K562 (cell line): ENCODE measurements at regions not wholly inside any gene's neighbourhood (a gene's known extent, or its start where the extent isn't known, plus 50 kb on each side); places are given as distances from the start of the nearest gene placed in this dataset.

Experiments
- ATAC-seq: fragments of 200-7000 bp; cut with Tn5 transposase; 3 replicates; pipeline ENCODE4 v1.9.1; 2020; ENCODE audit warnings: moderate library complexity
- BruUV-seq: library from RNA; stranded (reverse); fragments of 400-500 nt; replicated peaks from 2 replicates; lab custom pipeline; 2021; lab: Mats Ljungman, UMichigan
- CTCF ChIA-PET: fragments of 300-600 bp; formaldehyde crosslinking; extraction: SDS; loops from one replicate; lab custom pipeline; 2021; ENCODE audit warnings: low intra/inter-chr PET ratio; lab: Yijun Ruan, JAX
- POLR2A ChIA-PET: fragments of 300-600, 350-650 bp; sonication (Branson Sonifier 250); formaldehyde crosslinking; extraction: SDS; loops from one replicate; lab custom pipeline; 2021; ENCODE audit warnings: antibody characterized with exemption, inconsistent platforms; lab: Yijun Ruan, JAX
- DNase-seq, 4 experiments: peaks; one replicate each; pipeline versions ENCODE4 v3.0.0 to v3.0.0-alpha.2; 2011 to 2018; ENCODE audit warnings: low spot score in 3 of 4, mixed read lengths in 3 of 4; ENCODE audit errors: extremely low read depth in 1 of 4
- FAIRE-seq: peaks from 2 replicates; lab custom pipeline; 2011; peaks lifted over from hg19 to GRCh38; lab: Jason Lieb, UNC
- H2AFZ ChIP-seq: 2 replicates; pipeline ENCODE4 v1.6.0; 2011; ENCODE audit warnings: low read depth, low read length, control low read depth, inconsistent platforms
- H3K27ac ChIP-seq: fragments of 200-600 bp; 3 replicates; pipeline ENCODE4 v1.8.0; 2011; ENCODE audit warnings: low read depth, mild to moderate bottlenecking, control low read depth, inconsistent platforms, low read length, moderate library complexity, mixed read lengths; ENCODE audit errors: extremely low read depth
- H3K27me3 ChIP-seq, 2 experiments: fragments of 300-600 bp in 1 of 2; 2 replicates in 1 of 2; 3 replicates in 1 of 2; pipeline versions ENCODE4 v1.6.0 to v1.8.0; 2011; ENCODE audit warnings: inconsistent platforms in 2 of 2, low read length in 2 of 2, mild to moderate bottlenecking in 1 of 2, mixed read lengths in 1 of 2, moderate library complexity in 1 of 2; ENCODE audit not compliant: control insufficient read depth in 2 of 2, insufficient read depth in 2 of 2
- H3K36me3 ChIP-seq: fragments of 300-600 bp; 3 replicates; pipeline ENCODE4 v1.8.0; 2011; ENCODE audit warnings: mild to moderate bottlenecking, low read length, inconsistent platforms; ENCODE audit not compliant: control insufficient read depth, insufficient read depth
- H3K4me1 ChIP-seq, 2 experiments: fragments of 200-600 bp in 1 of 2; replicated peaks in 1 of 2; 2 replicates in 1 of 2; 3 replicates in 1 of 2; pipeline versions ENCODE4 v1.5.1 to v1.8.0; 2011; ENCODE audit warnings: inconsistent platforms in 2 of 2, low read length in 2 of 2, mild to moderate bottlenecking in 1 of 2, mixed read lengths in 1 of 2, moderate library complexity in 1 of 2; ENCODE audit not compliant: control insufficient read depth in 2 of 2, insufficient read depth in 2 of 2
- H3K4me2 ChIP-seq: 2 replicates; pipeline ENCODE4 v1.6.1; 2011; ENCODE audit warnings: low read length, control low read depth, inconsistent platforms, mixed read lengths; ENCODE audit not compliant: insufficient read depth
- H3K4me3 ChIP-seq: fragments of 200-600 bp; sonication (generic), shearing (Covaris generic); 2 replicates; pipeline ENCODE4 v1.5.1; 2016; ENCODE audit warnings: control low read depth, inconsistent platforms
- H3K79me2 ChIP-seq: fragments of 200-600 bp; 3 replicates; pipeline ENCODE4 v1.8.0; 2011; ENCODE audit warnings: low read length, inconsistent platforms; ENCODE audit not compliant: control insufficient read depth, insufficient read depth
- H3K9ac ChIP-seq, 2 experiments: 2 replicates each; pipeline versions ENCODE4 v1.6.0 to v1.6.1; 2011; ENCODE audit warnings: low read depth in 2 of 2, low read length in 2 of 2, control low read depth in 1 of 2, inconsistent platforms in 1 of 2, mild to moderate bottlenecking in 1 of 2, mixed read lengths in 1 of 2; ENCODE audit not compliant: insufficient read depth in 1 of 2
- H3K9me1 ChIP-seq: one replicate; pipeline ENCODE4 v1.6.0; 2011; ENCODE audit warnings: inconsistent platforms, mild to moderate bottlenecking, low read length, moderate library complexity; ENCODE audit not compliant: control insufficient read depth, insufficient read depth
- H3K9me3 ChIP-seq: replicated peaks from 2 replicates; pipeline ENCODE4 v1.5.1; 2011; ENCODE audit warnings: low read depth, low read length, inconsistent platforms; ENCODE audit not compliant: control insufficient read depth, insufficient read depth
- H4K20me1 ChIP-seq: replicated peaks from 2 replicates; pipeline ENCODE4 v1.6.1; 2011; ENCODE audit warnings: low read length, inconsistent platforms, mixed read lengths; ENCODE audit not compliant: control insufficient read depth, insufficient read depth
- HINFP ChIP-seq: fragments of 450-650 bp; conservative IDR thresholded peaks from 2 replicates; pipeline ENCODE4 v1.6.1; 2016; ENCODE audit warnings: missing genetic modification characterization, low read depth, mild to moderate bottlenecking, control low read depth, missing compliant biosample characterization
- KDM2B ChIP-seq: fragments of 250-450 bp; sonication (Bioruptor Pico); IDR thresholded peaks from 2 replicates; pipeline ENCODE4 v1.8.0; 2021; ENCODE audit warnings: mild to moderate bottlenecking, moderate library complexity
- MEF2D ChIP-seq: conservative IDR thresholded peaks from 2 replicates; pipeline ENCODE4 v1.6.1; 2016; ENCODE audit warnings: low read depth, missing genetic modification characterization, missing compliant biosample characterization
- PREB ChIP-seq: sonication (generic); formaldehyde crosslinking; IDR thresholded peaks from 2 replicates; pipeline ENCODE4 v1.8.1; 2023; ENCODE audit warnings: mild to moderate bottlenecking, missing genetic modification reagents
- RBM34 ChIP-seq: fragments of 200-400 bp; formaldehyde crosslinking; IDR thresholded peaks from 2 replicates; pipeline ENCODE4 v1.6.1; 2018; ENCODE audit warnings: low read length, borderline replicate concordance; ENCODE audit not compliant: insufficient read depth
- SAFB2 ChIP-seq: fragments of 200-400 bp; formaldehyde crosslinking; IDR thresholded peaks from 2 replicates; pipeline ENCODE4 v1.6.1; 2018; ENCODE audit warnings: borderline replicate concordance, low read length, low read depth, moderate library complexity; ENCODE audit not compliant: severe bottlenecking
- TCF7L2 ChIP-seq: fragments of 150-350 bp; IDR thresholded peaks from 2 replicates; pipeline ENCODE4 v1.6.1; 2016; ENCODE audit warnings: low read depth, mild to moderate bottlenecking, low read length, moderate library complexity
- ZNF217 ChIP-seq: sonication (generic); formaldehyde crosslinking; IDR thresholded peaks from 2 replicates; pipeline ENCODE4 v1.8.0; 2022; ENCODE audit warnings: mild to moderate bottlenecking, missing genetic modification reagents
- ZNF57 ChIP-seq: fragments of 450-650 bp; formaldehyde crosslinking; IDR thresholded peaks from 2 replicates; pipeline ENCODE4 v1.4.0; 2020; ENCODE audit warnings: mild to moderate bottlenecking, moderate library complexity
- ZNF696 ChIP-seq: fragments of 250-450 bp; sonication (Bioruptor Pico); conservative IDR thresholded peaks from 2 replicates; pipeline ENCODE4 v1.4.0; 2020; ENCODE audit warnings: mild to moderate bottlenecking, moderate library complexity
- in situ Hi-C: fragments of 300-500 bp; cut with MboI; formaldehyde crosslinking; loops from 4 replicates; pipeline ENCODE4 v1.15.0; 2018; ENCODE audit warnings: inconsistent platforms, mixed read lengths
- intact Hi-C: fragments of 100-400 bp; cut with micrococcal nuclease; formaldehyde crosslinking; loops from 2 replicates; pipeline ENCODE4 v1.14.2; 2022
- TF ChIP-seq, protein P1 (sequence below), 2 experiments: fragments of 450-650 bp; formaldehyde crosslinking in 1 of 2; IDR thresholded peaks; 2 replicates each; pipeline versions ENCODE4 v1.4.0 to v1.6.1; 2014 to 2020; ENCODE audit warnings: mild to moderate bottlenecking in 2 of 2, borderline replicate concordance in 1 of 2, low read depth in 1 of 2

DNA sequence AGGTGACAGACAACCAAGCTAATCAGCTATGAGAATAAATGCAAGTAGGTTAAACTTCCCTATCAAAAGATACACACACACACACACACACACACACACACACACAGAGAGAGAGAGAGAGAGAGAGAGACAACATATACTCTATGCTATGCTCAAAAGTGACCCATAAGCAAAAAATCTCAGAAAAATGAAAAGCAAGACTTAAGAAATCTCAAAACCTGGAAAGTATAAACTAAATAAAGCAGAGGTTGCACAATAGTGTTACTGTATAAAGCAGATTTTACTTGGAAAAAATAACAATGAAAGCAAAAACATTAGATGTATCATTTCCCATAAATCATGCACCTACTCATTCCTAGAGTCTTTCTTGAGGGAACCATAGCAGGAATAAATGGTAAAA is 221.5 kb downstream of the INHBA start:
- BruUV-seq, result no TSS peak
- H3K4me3 ChIP-seq, result no peak overlapping the region
- H3K9me3 ChIP-seq, result no peaks in the 10 kb centered on the region
- H4K20me1 ChIP-seq, result no peaks in the 10 kb centered on the region
- H3K27ac ChIP-seq, result no peak overlapping the region
- no peaks in the 10 kb centered on the region for H3K9me1 ChIP-seq
- intact Hi-C loops (no loop called here), in situ Hi-C loops (no loop called here)
- H3K4me1 ChIP-seq, result no peaks in the 10 kb centered on the region
- no peak overlapping the region for H3K9ac ChIP-seq
- H3K27me3 ChIP-seq, result no peaks in the 10 kb centered on the region
- POLR2A ChIA-PET, result no interaction called here
- DNase-seq, result no peak
- CTCF ChIA-PET, result no interaction called here
- no peak overlapping the region for H3K4me2 ChIP-seq
- no peak for FAIRE-seq
- no peak overlapping the region for H2AFZ ChIP-seq
- no peaks in the 10 kb centered on the region for H3K79me2 ChIP-seq
- no peaks in the 10 kb centered on the region for H3K36me3 ChIP-seq
- ATAC-seq, result no peak
- TF ChIP-seq RBM34 (no peak), ZNF57 (CRISPR knock-in tag) (no peak), ZNF217 (CRISPR knock-in tag) (no peak), TCF7L2 (no peak), HINFP (tag) (no peak), KDM2B (CRISPR knock-in tag) (no peak), MEF2D (tag) (no peak), ZNF696 (no peak), SAFB2 (no peak), PREB (CRISPR knock-in tag) (no peak)
- TF ChIP-seq, protein P1, sequence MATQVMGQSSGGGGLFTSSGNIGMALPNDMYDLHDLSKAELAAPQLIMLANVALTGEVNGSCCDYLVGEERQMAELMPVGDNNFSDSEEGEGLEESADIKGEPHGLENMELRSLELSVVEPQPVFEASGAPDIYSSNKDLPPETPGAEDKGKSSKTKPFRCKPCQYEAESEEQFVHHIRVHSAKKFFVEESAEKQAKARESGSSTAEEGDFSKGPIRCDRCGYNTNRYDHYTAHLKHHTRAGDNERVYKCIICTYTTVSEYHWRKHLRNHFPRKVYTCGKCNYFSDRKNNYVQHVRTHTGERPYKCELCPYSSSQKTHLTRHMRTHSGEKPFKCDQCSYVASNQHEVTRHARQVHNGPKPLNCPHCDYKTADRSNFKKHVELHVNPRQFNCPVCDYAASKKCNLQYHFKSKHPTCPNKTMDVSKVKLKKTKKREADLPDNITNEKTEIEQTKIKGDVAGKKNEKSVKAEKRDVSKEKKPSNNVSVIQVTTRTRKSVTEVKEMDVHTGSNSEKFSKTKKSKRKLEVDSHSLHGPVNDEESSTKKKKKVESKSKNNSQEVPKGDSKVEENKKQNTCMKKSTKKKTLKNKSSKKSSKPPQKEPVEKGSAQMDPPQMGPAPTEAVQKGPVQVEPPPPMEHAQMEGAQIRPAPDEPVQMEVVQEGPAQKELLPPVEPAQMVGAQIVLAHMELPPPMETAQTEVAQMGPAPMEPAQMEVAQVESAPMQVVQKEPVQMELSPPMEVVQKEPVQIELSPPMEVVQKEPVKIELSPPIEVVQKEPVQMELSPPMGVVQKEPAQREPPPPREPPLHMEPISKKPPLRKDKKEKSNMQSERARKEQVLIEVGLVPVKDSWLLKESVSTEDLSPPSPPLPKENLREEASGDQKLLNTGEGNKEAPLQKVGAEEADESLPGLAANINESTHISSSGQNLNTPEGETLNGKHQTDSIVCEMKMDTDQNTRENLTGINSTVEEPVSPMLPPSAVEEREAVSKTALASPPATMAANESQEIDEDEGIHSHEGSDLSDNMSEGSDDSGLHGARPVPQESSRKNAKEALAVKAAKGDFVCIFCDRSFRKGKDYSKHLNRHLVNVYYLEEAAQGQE (IDR thresholded peaks at IDR 0.05; ENCODE audit: borderline replicate concordance), result no peak
- TF ChIP-seq, protein P1 (CRISPR knock-in tag; IDR thresholded peaks at IDR 0.05; ENCODE audit: low read depth), result no peak
